ENCODE measurements at regions not wholly inside any gene's neighbourhood (a gene's known extent, or its start where the extent isn't known, plus 50 kb on each side); places are given as distances from the start of the nearest gene placed in this dataset.

DNA sequence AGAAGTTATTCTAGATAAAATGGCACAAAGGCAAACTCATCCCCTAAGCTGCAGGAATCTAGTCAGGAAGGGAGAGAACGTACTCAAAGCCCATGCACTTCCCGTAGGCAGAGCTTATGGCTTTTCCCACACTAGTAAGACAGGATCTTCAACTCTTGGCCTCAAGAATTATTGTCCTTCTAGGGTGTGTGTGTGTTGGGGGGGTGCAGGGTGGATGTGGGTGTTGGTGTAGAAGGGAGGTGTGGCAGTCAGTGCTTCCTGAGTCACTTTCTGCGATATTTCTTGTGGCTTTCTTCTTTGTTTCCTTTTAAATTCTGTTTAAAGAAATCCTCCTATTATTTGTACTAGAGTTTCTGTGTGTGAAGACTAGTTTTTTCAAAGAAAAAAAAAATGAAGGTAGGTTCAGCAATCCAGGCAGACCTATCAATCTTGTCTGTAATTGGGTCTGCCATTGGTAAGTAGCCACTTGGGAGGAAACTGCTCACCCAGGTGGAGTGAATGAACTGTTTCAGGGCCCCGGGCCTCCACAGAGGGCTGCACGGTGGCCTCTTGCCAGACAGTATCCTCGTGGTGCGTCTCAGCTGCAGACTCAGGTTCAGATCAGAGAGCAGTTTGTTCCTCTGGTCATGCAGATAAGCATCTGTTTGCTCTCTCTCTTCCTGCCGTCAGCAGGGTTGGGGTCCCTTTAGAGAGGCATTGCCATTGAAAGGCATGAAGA, 131.9 kb downstream of the NPR3 start:
- Histone ChIP-seq H3K9me3 (ENCODE audit: control insufficient read depth in 2 of 2, insufficient read depth in 1 of 2, low read depth in 1 of 2, low read length in 1 of 2) (no peaks in the 10 kb centered on the region), H3K4me1 (ENCODE audit: control insufficient read depth in 3 of 3, insufficient read depth in 2 of 3, low read depth in 1 of 3, low read length in 2 of 3) (no peaks in the 10 kb centered on the region), H3K36me3 (ENCODE audit: control insufficient read depth in 3 of 3, insufficient read depth in 2 of 3, low read depth in 1 of 3, low read length in 3 of 3) (no peaks in the 10 kb centered on the region), H3K27ac (ENCODE audit: low read depth in 1 of 3, low read length in 2 of 3) (no peak overlapping the region), H3K4me3 (ENCODE audit: low read depth in 1 of 3, low read length in 3 of 3) (no peak overlapping the region), H3K27me3 (ENCODE audit: control insufficient read depth in 3 of 3, insufficient read depth in 3 of 3, low read length in 3 of 3) (no peaks in the 10 kb centered on the region)
- DNase-seq (peak in 1 of 2 donors; percentile 9), FAIRE-seq (no peak)
- 28 to 34% (median 31%) methylated on average over 8 of the region's 8 CpGs for WGBS, 3 donors

DNA sequence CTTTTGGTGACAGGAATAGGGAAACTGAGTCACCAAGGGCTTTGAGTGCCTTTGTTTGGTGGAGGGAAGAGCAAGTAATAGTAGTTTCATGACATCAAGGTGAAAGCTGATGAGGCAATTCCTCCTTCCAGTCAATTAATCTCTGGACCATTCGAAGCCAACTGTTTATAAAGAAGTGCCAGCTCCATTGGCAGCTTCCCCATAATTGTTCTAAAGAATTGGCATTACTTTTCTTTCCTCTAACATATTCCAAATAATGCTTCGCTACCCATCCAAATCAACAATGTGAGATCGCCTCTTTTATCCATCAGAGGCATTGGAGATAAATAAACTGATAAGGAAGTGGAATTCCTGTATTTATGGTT, 132.4 kb downstream of the NPR3 start:
- WGBS, 3 donors = 69 to 80% (median 69%) methylated on average over 3 of the region's 3 CpGs
- H3K4me1 ChIP-seq (ENCODE audit: control insufficient read depth in 3 of 3, insufficient read depth in 2 of 3, low read depth in 1 of 3, low read length in 2 of 3) = no peaks in the 10 kb centered on the region
- H3K36me3 ChIP-seq (ENCODE audit: control insufficient read depth in 3 of 3, insufficient read depth in 2 of 3, low read depth in 1 of 3, low read length in 3 of 3) = no peaks in the 10 kb centered on the region
- no peaks in the 10 kb centered on the region for H3K27me3 ChIP-seq (ENCODE audit: control insufficient read depth in 3 of 3, insufficient read depth in 3 of 3, low read length in 3 of 3)
- no peak overlapping the region for H3K27ac ChIP-seq (ENCODE audit: low read depth in 1 of 3, low read length in 2 of 3)
- DNase-seq (no peak), FAIRE-seq (no peak)
- H3K4me3 ChIP-seq (ENCODE audit: low read depth in 1 of 3, low read length in 3 of 3) = no peak overlapping the region
- H3K9me3 ChIP-seq (ENCODE audit: control insufficient read depth in 2 of 2, insufficient read depth in 1 of 2, low read depth in 1 of 2, low read length in 1 of 2) = no peaks in the 10 kb centered on the region

DNA sequence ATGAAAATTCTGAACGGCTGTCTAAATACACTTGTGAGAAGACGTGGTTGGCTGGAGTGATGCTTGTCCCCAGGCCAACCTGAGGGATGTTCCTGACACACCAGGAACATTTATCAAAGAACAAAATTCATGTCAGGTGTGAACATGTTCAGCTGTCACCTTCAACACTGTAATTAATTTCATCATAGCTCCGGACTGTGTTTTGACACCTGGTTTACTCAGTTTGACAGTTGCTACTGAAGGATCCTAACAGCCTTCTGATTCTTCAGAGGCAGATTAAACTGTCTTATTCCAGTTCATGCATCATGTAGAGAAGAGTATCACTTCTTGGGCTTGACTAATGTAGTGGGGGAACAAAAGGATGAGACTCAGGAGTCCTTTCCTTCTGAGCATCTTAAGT, 134.1 kb downstream of the NPR3 start:
- H3K9me3 ChIP-seq (ENCODE audit: control insufficient read depth in 2 of 2, insufficient read depth in 1 of 2, low read depth in 1 of 2, low read length in 1 of 2) = no peaks in the 10 kb centered on the region
- H3K4me3 ChIP-seq (ENCODE audit: low read depth in 1 of 3, low read length in 3 of 3) = no peak overlapping the region
- no peaks in the 10 kb centered on the region for H3K27me3 ChIP-seq (ENCODE audit: control insufficient read depth in 3 of 3, insufficient read depth in 3 of 3, low read length in 3 of 3)
- 69 to 83% (median 78%) methylated on average over 3 of the region's 3 CpGs for WGBS, 3 donors
- no peak overlapping the region for H3K27ac ChIP-seq (ENCODE audit: low read depth in 1 of 3, low read length in 2 of 3)
- DNase-seq (no peak), FAIRE-seq (no peak)
- no peaks in the 10 kb centered on the region for H3K4me1 ChIP-seq (ENCODE audit: control insufficient read depth in 3 of 3, insufficient read depth in 2 of 3, low read depth in 1 of 3, low read length in 2 of 3)
- no peaks in the 10 kb centered on the region for H3K36me3 ChIP-seq (ENCODE audit: control insufficient read depth in 3 of 3, insufficient read depth in 2 of 3, low read depth in 1 of 3, low read length in 3 of 3)

DNA sequence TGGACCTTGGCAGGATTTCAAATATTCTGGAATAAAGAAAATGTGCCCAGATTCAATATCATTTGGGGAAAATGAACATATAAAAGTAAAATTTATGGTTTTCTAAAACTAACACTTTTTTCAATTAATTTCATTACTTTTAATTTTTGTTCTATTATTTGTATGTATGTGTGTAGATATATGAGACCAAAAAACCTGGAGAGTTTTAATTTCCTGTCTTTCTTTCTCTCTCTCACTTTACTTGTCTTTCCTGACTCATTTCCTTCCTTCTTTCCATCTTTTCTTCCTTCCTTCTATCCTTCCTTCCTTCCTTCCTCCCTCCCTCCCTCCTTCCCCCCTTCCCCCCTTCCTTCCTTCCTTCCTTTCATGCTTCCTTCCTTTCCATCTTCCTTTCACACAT, 137.0 kb downstream of the NPR3 start:
- peaks cover 0 to 1% of the 10 kb centered on the region in 2 donors for H3K9me3 ChIP-seq (ENCODE audit: control insufficient read depth in 2 of 2, insufficient read depth in 1 of 2, low read depth in 1 of 2, low read length in 1 of 2)
- H3K27ac ChIP-seq (ENCODE audit: low read depth in 1 of 3, low read length in 2 of 3) = no peak overlapping the region
- no peaks in the 10 kb centered on the region for H3K27me3 ChIP-seq (ENCODE audit: control insufficient read depth in 3 of 3, insufficient read depth in 3 of 3, low read length in 3 of 3)
- FAIRE-seq = no peak
- H3K36me3 ChIP-seq (ENCODE audit: control insufficient read depth in 3 of 3, insufficient read depth in 2 of 3, low read depth in 1 of 3, low read length in 3 of 3) = no peaks in the 10 kb centered on the region
- no peak for DNase-seq
- no peak overlapping the region for H3K4me3 ChIP-seq (ENCODE audit: low read depth in 1 of 3, low read length in 3 of 3)
- no peaks in the 10 kb centered on the region for H3K4me1 ChIP-seq (ENCODE audit: control insufficient read depth in 3 of 3, insufficient read depth in 2 of 3, low read depth in 1 of 3, low read length in 2 of 3)

DNA sequence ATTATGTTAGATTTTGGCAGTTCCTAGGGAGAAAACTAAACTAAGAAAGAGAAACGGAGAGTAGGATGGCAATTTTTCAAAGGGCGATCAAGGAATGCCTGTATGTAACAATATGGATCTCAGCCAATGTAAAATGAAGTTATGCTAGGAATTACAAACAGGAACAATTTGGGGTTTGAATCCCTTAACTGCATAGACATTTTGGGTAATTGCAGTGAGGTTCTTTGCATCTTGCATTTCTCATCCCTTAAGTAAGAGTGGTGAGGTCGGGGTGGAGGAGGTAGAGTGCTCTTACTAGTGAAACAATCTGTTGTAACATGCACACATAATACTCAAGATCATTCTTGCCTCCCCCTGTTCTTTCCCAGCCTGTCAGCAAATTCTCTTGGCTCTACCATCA, 137.6 kb downstream of the NPR3 start:
- Histone ChIP-seq H3K27ac (ENCODE audit: low read depth in 1 of 3, low read length in 2 of 3) (no peak overlapping the region), H3K4me3 (ENCODE audit: low read depth in 1 of 3, low read length in 3 of 3) (no peak overlapping the region), H3K27me3 (ENCODE audit: control insufficient read depth in 3 of 3, insufficient read depth in 3 of 3, low read length in 3 of 3) (no peaks in the 10 kb centered on the region), H3K36me3 (ENCODE audit: control insufficient read depth in 3 of 3, insufficient read depth in 2 of 3, low read depth in 1 of 3, low read length in 3 of 3) (no peaks in the 10 kb centered on the region), H3K4me1 (ENCODE audit: control insufficient read depth in 3 of 3, insufficient read depth in 2 of 3, low read depth in 1 of 3, low read length in 2 of 3) (no peaks in the 10 kb centered on the region), H3K9me3 (ENCODE audit: control insufficient read depth in 2 of 2, insufficient read depth in 1 of 2, low read depth in 1 of 2, low read length in 1 of 2) (peaks cover 0 to 1% of the 10 kb centered on the region in 2 donors)
- DNase-seq (no peak), FAIRE-seq (no peak)
- WGBS, 3 donors = 60 to 66% (median 65%) methylated on average over 3 of the region's 3 CpGs

DNA sequence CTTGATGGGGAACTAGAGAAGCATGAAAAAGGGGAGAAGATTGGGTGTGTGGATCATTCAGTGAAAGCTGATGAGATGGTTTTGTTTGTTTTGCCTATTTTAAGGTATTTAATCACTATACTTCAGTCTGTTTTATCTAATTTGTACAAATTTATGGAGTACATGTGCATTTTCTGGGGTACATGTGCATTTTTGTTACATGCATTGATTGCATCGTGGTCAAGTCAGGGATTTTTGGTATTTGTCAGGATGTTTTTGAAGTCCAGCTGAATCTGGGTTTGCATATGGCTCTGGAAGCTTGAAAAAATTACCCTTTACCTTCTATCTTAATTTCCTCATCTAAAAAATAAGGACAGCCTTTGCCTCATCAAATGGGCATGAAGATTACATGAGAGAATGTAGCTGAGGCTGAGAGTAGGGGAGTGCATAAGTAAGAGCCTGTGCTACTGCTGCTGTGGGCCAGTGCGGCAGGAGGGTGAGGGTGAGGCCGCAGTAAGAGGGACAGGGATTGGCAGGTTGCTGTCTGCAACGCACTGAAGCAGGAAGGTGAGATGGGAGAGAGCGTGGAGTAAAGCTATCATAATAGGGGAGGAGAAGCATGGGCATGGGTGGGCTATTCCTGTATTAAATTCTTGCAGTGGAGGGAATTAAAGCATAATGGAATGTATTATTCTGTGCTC, 139.8 kb downstream of the NPR3 start:
- Histone ChIP-seq H3K36me3 (ENCODE audit: control insufficient read depth in 3 of 3, insufficient read depth in 2 of 3, low read depth in 1 of 3, low read length in 3 of 3) (no peaks in the 10 kb centered on the region), H3K4me3 (ENCODE audit: low read depth in 1 of 3, low read length in 3 of 3) (no peak overlapping the region), H3K27me3 (ENCODE audit: control insufficient read depth in 3 of 3, insufficient read depth in 3 of 3, low read length in 3 of 3) (no peaks in the 10 kb centered on the region), H3K9me3 (ENCODE audit: control insufficient read depth in 2 of 2, insufficient read depth in 1 of 2, low read depth in 1 of 2, low read length in 1 of 2) (peaks cover 0 to 1% of the 10 kb centered on the region in 2 donors), H3K27ac (ENCODE audit: low read depth in 1 of 3, low read length in 2 of 3) (no peak overlapping the region), H3K4me1 (ENCODE audit: control insufficient read depth in 3 of 3, insufficient read depth in 2 of 3, low read depth in 1 of 3, low read length in 2 of 3) (no peaks in the 10 kb centered on the region)
- no peak for DNase-seq
- FAIRE-seq = no peak
- 74 to 80% (median 76%) methylated on average over 5 of the region's 5 CpGs for WGBS, 3 donors

DNA sequence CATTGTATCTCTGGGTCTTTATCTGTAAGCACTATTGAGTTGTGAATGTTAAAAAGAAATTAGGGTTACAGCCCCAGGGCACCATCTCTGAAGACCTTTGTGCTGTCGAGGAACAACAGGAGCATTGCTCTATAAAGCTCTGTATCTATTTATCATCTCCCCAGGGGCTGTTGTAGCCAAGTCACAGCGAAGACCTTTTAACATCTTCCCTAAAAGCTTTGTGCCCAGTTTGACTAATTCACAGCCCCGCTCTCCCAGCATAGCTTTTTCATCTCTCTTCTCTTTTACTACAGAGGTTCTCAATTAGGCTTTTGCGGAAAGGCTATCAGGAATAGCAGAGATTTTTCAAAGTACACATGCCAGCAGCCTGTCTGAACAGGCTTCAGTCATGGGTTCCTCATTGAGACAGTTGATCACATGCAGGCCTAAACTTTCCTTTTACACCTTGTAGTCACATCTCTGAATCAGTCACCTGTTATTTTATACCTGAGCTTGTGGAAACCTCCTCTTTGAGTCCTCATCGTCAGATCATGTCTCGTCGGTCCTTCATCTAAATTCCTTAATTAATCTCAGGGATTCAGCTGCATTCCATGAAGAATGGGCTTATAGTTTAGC, 140.5 kb downstream of the NPR3 start:
- Histone ChIP-seq H3K9me3 (ENCODE audit: control insufficient read depth in 2 of 2, insufficient read depth in 1 of 2, low read depth in 1 of 2, low read length in 1 of 2) (peaks cover 0 to 1% of the 10 kb centered on the region in 2 donors), H3K27me3 (ENCODE audit: control insufficient read depth in 3 of 3, insufficient read depth in 3 of 3, low read length in 3 of 3) (no peaks in the 10 kb centered on the region), H3K4me3 (ENCODE audit: low read depth in 1 of 3, low read length in 3 of 3) (no peak overlapping the region), H3K4me1 (ENCODE audit: control insufficient read depth in 3 of 3, insufficient read depth in 2 of 3, low read depth in 1 of 3, low read length in 2 of 3) (no peaks in the 10 kb centered on the region), H3K27ac (ENCODE audit: low read depth in 1 of 3, low read length in 2 of 3) (no peak overlapping the region), H3K36me3 (ENCODE audit: control insufficient read depth in 3 of 3, insufficient read depth in 2 of 3, low read depth in 1 of 3, low read length in 3 of 3) (no peaks in the 10 kb centered on the region)
- no peak for FAIRE-seq
- 77 to 85% (median 83%) methylated on average over 7 of the region's 7 CpGs for WGBS, 3 donors
- DNase-seq = no peak

DNA sequence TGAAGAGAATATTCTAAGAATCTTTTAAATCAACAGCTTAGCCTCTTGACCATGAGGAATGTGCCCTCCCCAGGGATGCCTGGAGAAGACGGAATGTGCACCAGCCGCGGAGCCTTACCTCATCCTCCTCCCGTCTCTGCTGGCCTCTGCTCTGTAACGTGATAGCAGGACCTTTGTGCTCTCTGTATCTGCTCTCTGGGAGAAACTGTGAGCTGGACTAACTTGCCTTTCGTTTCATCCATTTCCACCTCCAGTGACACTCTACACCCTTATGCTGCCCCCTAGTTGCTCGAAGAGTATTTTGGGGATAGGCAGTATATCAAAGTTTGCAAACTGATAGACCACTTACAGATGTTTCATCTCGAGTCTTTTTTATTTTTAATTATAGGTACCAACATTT, 141.4 kb downstream of the NPR3 start:
- Histone ChIP-seq H3K36me3 (ENCODE audit: control insufficient read depth in 3 of 3, insufficient read depth in 2 of 3, low read depth in 1 of 3, low read length in 3 of 3) (no peaks in the 10 kb centered on the region), H3K4me1 (ENCODE audit: control insufficient read depth in 3 of 3, insufficient read depth in 2 of 3, low read depth in 1 of 3, low read length in 2 of 3) (no peaks in the 10 kb centered on the region), H3K27ac (ENCODE audit: low read depth in 1 of 3, low read length in 2 of 3) (no peak overlapping the region), H3K27me3 (ENCODE audit: control insufficient read depth in 3 of 3, insufficient read depth in 3 of 3, low read length in 3 of 3) (no peaks in the 10 kb centered on the region), H3K9me3 (ENCODE audit: control insufficient read depth in 2 of 2, insufficient read depth in 1 of 2, low read depth in 1 of 2, low read length in 1 of 2) (peaks cover 0 to 1% of the 10 kb centered on the region in 2 donors), H3K4me3 (ENCODE audit: low read depth in 1 of 3, low read length in 3 of 3) (no peak overlapping the region)
- DNase-seq (peak in 1 of 2 donors; percentile 4), FAIRE-seq (no peak)
- 14 to 22% (median 22%) methylated on average over 8 of the region's 8 CpGs for WGBS, 3 donors

All from small intestine (tissue), 7 donors.